HG02588 (cell line): ENCODE measurements at regions not wholly inside any gene's neighbourhood (a gene's known extent, or its start where the extent isn't known, plus 50 kb on each side); places are given as distances from the start of the nearest gene placed in this dataset.

ENCODE experiments used
- ATAC-seq: cut with Tn5 transposase; IDR thresholded peaks from one replicate; pipeline ENCODE4 v1.9.1; 2021; ENCODE audit warnings: mild to moderate bottlenecking, moderate library complexity; ENCODE audit not compliant: unreplicated experiment

DNA sequence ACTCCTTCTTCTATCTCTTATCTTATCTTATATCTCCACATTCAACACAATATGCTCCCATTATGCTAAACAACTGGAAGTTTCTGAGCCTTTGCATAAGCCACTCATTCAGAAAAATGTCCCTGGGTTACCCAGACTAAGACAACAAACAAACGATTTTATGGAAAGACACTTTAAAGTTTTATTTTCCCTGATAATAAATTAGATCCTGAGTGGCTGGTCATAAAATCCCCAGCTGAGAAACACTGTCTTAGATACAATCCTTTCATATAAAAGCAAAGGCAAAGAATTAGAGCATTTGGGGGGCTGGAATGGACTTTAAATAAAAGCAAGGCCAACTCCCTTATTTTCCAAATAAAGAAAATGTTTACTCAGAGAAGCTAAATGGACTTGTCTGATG, 322.3 kb downstream of the GBE1 start:
- ATAC-seq = no peak

DNA sequence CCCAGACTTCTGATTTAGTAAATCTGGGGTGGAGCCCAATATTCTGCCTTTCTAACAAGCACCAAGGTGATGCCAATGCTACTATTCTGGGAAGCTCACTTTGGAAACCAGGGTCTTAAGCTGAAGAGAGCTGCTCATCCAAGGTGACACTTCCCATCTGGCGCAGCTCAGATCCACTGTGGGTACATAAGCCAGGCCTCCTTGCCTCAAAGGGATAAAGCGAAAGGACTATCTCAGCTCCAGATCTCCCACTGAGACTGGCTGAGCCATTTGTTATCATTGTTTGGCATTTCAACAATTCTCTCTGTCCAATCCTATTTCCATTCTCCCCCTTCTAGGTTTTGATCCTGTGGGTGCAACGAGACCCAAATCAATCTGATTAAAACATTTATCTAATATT, 323.8 kb downstream of the GBE1 start:
- no peak for ATAC-seq

DNA sequence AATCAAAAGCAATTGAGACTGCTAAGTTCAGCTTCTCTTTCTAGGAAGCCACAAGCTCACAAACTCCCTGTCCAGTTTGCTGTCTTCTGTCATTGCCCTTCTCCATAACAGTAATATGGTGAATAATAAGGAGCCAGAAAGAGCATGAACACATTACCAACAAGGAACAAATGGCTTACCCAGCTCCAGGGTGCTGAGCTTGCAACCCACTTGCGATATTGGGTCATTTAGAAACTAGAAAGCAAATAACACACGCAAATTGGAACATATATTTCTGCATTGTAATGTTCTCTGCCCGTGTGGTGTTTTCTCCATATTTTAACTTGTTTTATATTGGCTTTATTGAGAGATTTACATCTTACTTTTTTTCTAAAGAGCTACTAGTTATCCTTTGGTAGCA, 325.3 kb downstream of the GBE1 start:
- no peak for ATAC-seq

DNA sequence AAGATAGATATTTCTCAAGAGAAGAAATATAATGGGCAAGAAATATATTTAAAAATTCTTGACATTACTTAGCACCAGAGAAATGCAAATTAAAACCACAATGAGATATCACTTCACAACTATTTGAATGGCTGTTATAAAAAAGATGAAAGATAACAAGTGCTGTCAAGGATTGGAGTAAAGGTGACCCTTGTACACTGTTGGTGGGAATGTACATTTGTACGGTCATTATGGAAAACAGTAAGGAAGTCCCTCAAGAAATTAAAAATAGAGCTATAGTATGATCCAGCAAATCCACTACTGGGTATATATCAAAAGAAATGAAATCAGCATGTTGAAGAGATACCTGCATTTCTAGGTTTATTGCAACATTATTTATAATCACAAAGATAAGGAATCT, 326.4 kb downstream of the GBE1 start:
- ATAC-seq = no peak

DNA sequence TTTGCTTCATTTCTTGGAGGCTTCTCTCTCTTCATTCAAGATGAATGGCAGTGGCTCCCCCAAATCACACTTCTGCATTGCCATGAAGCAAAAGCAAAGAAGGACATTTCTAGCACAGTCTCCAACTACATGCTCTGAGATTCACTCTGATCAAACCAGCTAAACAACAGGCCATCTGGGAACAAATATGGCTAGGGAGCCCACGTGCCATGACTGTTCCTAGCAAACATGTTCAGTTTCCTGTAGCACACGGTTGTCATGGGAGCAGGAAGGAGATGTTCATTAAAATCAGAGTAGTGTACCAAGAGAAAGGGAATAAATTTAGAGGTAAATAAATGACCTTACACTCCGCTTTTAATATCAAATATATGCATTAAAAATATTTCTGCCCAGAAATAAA, 327.3 kb downstream of the GBE1 start:
- ATAC-seq = no peak

DNA sequence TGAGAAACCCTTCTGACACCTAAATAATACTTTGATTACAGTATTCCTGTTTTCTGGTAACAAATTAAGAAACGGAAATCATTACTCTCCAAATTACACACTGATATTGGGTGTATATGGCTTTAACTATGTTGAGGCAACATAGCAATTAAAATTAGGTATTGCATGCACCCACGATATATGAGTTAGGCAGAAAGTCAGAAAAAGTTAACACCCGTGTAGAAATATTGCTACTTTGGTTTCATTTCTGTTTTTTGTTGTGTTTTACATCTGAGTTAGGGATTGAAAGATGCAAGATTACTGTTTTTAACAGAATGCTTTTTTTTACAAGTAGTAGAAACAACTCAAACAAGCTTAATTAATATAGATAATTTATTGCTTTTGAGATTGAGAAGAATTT, 327.8 kb downstream of the GBE1 start:
- ATAC-seq = no peak

DNA sequence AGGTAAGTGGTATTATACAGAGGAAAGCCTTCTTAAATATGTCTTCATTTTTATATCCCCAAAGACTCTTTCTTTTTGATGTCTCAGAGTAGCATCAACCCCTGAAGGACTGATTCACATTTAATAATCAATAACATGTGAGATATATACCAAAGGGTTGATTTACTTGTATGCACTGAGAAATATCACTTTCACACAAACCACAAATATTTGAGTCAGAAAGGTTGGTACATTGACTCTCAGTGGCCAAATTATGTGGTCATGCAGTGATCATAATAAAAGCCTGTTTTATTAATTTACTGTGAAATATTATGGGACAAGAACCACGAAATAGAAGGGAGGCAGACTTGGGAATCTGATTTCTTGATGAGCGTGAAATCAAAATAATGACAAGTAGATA, 329.0 kb downstream of the GBE1 start:
- ATAC-seq = no peak

DNA sequence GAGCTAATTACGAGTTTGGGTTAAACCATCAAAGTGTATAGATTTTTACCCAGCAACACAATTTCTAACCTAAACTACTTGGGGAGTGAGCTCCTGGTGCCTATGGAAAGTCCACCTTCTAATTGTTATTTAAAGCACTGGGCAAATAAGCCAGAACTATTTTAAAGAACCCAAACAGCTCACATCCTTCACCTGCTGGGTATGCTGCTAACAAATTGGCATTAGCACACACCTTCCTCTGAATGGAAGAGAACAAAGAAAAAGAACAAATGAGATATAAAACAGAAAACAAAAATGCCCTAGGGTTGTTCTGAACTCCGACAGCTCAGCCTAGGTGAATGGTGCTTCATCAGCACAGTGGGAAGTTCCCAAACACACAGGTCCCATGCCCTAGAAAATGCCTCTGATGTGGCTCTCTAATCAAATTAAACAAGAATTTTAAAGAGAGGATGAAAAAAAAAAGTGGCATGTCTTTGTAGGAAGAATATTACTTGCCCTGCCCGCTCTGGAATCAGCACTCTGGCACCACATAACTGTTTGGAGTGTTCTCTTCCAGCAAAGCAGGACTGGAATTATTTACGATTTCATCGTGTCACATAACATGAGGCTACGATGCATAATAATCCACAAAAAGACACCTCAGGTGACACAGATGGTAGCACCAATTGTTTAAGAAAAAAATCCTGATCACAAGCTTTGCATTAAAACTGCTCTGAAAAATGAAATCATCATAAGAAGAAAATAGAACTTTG, 334.4 kb downstream of the GBE1 start:
- no peak for ATAC-seq

DNA sequence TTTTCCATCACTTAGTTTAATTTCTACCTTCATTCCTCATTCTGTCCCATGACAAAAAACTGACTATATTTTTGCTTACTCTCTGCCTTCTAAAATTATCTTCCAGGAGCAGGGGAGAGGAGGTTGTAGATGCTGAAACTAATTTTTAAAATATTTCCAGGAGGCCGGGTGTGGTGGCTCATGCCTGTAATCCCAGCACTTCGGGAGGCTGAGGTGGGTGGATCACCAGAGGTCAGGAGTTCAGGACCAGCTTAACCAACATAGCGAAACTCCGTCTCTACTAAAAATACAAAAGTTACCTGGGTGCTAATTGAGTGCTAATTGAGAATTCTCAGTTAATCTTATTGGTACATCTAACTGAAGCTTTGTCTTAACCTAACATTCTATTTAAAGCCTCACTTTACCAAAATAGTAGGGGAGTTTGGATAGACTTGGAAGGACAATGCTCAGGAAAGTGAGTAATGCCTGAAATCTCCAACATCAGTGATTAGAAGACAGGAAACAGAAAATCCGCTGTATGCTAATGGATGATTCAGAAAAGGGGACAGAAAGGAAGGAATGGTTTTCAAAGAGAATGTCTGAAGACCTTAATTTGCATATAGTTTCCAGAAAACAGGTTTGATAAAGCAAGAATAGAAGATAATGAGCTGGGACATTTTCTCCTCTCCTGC, 336.1 kb downstream of the GBE1 start:
- ATAC-seq = no peak

DNA sequence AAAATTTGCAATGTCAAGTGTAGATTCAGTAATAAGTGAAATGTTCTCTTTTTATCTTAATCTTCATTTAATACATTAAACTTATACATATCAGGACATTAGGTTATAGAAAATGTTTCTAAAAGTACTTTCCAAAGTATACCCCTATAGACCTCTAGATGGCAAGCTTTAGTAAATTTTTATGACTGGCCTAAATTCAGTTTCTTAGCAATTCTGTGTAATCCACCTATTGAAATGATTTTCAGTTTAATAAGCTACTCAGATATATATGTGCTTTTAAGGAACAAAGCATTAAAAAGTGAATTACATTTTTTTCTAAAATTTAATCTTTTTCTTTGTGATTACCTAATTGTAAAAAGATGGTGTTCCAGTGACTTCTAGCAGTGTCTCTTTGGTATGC, 342.2 kb downstream of the GBE1 start:
- no peak for ATAC-seq

DNA sequence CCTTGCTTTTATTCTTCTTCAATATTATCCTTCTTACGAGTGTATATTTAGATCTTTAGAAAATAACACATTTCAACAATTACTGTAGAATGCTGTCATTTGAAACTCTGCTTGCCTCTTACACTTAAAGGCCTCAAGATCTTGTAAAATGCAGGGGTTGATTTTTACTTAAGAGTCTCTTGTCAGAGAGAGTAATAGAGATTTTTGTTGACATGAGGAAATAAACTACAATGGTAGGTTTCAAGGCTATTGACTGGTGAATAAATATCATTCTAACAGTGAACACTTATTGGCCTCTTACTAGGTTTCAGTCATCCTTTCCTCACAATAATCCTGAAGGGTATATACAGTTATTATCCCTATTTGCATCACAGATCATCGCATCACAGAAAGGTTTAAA, 344.6 kb downstream of the GBE1 start:
- no peak for ATAC-seq

DNA sequence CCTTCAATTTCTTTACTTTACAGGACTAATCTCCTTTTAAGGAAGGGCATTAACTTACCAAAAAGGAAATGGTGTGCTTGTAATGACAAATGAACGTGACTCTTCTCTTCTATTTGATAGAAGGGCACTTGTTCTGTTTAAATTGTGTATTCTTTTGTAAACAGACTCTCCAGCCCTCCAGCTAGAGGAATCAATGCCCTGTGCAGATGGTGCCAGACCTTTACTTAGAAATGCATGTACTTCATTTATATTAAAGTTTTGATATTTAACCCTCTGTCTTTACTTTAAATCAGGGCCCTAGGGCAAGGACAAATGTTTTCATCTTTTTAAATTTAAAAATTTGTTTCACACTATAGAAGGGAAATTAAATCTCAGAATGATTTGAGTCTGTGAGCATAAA, 355.1 kb downstream of the GBE1 start:
- ATAC-seq = no peak

DNA sequence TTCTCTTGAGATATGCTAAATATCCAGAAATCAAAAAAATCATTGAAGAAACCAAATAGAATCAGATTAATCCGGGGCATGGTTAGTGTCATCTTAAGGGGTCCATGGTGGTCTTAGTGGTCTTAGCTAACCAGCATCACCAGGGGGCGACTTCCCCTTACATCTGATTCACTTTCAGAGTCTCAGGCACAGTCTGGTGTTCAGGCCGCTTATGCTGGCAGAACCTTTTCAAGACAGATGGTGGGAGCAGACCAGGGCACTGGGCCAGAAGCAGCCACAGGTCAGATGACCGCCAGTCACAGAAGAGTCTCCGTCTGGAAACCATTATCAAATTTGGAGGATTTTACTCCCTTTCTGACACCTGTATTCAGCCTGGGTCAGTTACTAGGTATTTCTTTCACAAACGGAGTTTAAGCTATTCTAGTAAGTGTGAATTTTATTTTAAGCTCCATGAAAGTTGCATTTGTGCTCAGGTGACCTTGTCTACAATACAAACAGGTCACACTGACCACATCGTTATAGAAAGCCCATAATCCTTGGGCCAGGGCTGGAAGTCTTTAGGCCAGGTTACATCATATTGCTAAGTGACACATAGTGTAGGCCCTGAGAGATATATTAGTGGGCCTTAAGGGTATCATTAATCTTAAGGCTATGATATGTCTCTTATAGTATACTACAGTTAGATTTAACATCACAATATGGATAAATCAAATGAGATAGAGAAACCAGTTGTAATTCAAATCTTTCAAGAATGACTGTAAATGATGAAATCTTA, 365.5 kb downstream of the GBE1 start:
- no peak for ATAC-seq

DNA sequence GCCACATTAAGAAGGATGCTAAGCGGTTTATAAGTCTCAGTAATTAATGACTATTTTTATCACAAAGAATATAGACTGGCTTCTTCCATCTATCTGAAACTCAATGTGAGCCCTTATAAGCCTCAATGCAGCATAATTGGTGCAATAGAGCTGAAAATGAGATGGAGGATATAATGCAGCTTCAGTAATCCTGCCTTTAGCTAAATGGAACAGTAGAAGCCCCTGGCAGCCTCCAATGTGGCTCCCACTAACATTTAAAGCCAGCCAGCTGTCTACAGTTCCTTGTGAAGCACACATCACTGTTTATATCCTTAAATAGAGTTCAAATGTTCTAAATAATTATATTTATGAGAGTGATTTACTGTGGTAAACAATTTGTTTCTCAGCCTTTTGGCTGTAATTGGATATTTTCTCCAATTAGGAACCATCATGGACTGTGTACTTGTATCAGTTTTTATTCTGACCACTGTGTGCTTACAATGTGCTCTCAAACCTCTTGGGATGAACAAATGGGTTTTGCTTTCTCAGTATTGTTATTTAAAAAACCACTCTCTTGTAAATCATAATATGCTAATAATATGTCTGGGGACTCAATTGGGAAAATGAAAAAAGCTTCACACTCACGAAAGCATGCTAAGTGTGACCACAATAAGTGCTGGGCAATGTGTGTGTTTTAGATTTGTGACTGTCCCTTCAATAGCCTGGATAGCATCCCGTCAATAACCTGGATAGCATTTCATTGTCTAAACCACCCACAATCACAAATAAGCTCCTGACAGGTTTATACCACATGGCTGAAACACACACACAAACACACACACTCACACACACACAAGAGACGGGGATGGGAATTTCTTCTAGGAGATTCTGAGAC, 366.6 kb downstream of the GBE1 start:
- no peak for ATAC-seq

DNA sequence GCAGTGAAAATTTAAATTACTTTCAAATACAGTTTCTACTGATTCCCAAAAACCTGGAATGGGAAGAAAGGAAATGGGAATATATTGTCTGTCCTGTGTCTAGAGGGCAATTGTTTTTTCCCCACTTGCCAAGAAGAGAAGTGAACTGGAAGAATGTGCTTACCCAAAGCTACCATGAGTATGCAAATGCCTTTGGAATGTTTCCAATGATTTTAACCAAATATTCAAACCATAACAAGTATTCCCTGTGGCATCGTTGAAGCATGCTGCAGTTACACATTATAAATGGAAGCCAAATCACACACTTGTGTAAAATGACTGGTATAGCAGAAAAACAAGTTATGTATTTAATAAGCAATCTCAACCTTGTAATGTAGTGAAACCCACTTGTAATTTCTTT, 368.2 kb downstream of the GBE1 start:
- no peak for ATAC-seq

DNA sequence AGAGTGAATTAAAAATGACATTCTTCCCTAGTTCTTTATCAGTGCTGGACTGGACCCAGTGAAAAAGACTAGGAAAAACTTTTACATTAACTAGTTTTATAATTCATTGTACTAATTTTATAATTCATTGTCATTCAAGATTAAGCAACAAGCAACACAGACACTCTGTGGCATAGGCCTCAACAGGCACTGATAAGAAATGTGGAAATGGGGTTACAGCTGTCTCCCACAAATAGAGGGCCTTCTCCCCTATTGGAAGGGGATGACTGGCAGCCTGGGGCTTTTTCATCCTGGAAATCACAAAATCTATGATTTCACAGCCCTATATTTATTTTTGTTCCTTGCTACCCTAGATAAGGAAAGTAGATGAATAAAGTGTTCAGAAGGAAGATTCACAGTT, 370.6 kb downstream of the GBE1 start:
- ATAC-seq = no peak

DNA sequence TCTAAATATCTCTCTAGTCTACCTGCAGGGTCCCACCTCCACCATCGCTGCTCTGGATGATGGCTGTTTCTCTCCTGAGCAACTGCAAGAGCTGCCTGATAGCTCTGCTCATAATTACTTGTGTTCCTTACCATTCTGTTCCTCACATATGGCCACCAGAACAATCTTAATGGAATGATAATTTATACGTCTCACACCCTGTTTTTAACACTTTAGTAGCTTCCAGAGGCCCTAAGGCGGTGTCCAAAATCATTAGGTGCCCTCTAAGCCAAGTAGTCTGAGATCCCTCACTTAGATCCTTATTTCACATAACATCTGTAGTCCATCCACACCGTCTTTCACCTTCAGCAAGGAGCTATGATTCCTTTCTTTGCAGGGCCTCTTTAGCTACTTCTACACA, 373.3 kb downstream of the GBE1 start:
- ATAC-seq = no peak

DNA sequence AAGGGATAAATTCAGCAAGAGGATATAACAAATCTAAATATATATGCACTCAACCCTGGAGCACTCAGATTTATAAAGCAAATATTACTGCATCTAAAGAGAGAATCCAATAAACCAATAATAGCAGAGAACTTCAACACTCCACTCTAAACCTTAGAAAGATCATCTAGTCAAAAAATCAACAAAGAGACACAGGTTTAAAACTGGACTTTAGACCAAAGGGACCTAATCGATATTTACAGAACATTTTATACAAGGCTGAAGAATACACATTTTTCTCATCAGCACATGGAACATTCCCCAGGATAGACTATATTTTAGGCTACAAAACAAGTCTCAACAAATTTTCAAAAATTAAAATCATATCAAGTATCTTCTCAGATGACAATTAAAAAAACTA, 379.0 kb downstream of the GBE1 start:
- no peak for ATAC-seq

DNA sequence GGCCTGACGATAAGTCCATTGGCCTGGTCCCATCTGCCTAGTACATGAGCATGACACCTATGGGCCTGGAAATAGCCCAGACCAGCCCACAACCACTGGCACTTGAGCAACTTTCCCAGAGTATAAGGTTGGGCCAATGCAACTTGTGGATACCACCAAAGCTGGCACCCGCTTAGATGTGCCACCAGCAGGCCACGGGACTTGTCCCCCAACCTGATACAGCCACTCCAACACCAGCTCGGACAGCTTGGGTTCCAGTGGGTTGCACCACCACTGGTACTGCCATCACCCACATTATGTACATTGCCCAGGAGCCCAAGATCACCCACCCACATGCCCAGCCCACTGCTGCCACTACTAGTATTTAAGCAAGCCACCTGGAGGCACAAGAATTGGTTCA, 381.2 kb downstream of the GBE1 start:
- ATAC-seq = no peak

DNA sequence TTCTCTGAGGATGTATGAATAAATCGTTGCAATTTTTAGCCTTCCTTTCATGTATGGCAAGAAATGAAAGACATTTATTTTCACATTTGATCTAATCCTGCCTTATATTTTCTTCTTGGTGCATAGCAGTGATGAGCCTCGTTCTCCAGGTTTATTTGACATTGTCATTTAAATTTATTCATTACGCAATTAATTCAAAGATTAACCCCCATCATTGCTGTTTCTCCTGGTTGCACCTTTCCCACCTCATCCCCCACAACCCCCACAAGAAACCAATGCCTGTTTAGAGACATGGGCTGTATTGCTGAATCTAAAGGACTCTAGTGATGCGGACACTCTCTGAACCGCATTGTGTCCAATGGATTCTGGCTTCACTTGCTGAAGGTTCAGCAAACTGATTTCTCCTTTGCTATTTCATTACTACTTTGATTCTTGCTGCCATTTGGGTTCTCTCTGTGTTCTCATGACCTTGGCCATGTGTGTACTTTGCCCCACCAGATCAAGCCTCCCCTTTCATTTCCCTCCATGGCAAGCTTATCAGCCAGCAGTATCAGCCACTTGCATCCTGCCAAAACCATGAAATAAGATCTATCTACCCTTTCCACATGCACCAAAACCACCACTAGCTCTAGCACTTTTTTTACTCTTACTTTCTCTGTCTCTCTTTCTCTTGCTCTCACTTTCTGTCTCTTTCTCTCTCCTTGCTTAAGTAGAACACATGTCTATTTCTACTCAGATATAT, 382.7 kb downstream of the GBE1 start:
- ATAC-seq = no peak
